IMR-90 (cell line): ENCODE measurements at regions not wholly inside any gene's neighbourhood (a gene's known extent, or its start where the extent isn't known, plus 50 kb on each side); places are given as distances from the start of the nearest gene placed in this dataset.

Experiments
- ATAC-seq: fragments of 200-7000 bp; cut with Tn5 transposase; 2 replicates; pipeline ENCODE4 v1.9.1; 2020; ENCODE audit warnings: low read depth, mild to moderate bottlenecking, moderate library complexity
- BruUV-seq: library from RNA; stranded (reverse); fragments of 400-500 nt; replicated peaks from 2 replicates; lab custom pipeline; 2021; lab: Mats Ljungman, UMichigan
- CTCF ChIA-PET: fragments of 300-600 bp; formaldehyde crosslinking; extraction: SDS; loops from one replicate; lab custom pipeline; 2021; ENCODE audit warnings: antibody characterized with exemption; lab: Yijun Ruan, JAX
- POLR2A ChIA-PET: fragments of 300-600 bp; sonication (Branson Sonifier 250); formaldehyde crosslinking; loops from one replicate; lab custom pipeline; 2022; ENCODE audit warnings: antibody characterized with exemption; ENCODE audit not compliant: unreplicated experiment; lab: Charles Lee
- DNase-seq: peaks from one replicate; pipeline ENCODE4 v3.0.0; 2013
- H2AFZ ChIP-seq: replicated peaks from 2 replicates; pipeline ENCODE3; 2013; ENCODE audit warnings: low read length, mild to moderate bottlenecking; ENCODE audit not compliant: poor library complexity
- H2AK5ac ChIP-seq: 2 replicates; pipeline ENCODE4 v1.6.1; 2013; ENCODE audit warnings: low read depth, low read length, inconsistent platforms
- H2AK9ac ChIP-seq: replicated peaks from 2 replicates; pipeline ENCODE3; 2013; ENCODE audit warnings: mild to moderate bottlenecking, low read depth, low read length, moderate library complexity; ENCODE audit not compliant: poor library complexity
- H2BK120ac ChIP-seq: 2 replicates; pipeline ENCODE4 v1.6.1; 2013; ENCODE audit warnings: low read depth, low read length, inconsistent platforms
- H2BK15ac ChIP-seq: 3 replicates; pipeline ENCODE4 v1.6.1; 2013; ENCODE audit warnings: low read depth, low read length, inconsistent platforms
- H2BK20ac ChIP-seq: 2 replicates; pipeline ENCODE4 v1.6.1; 2013; ENCODE audit warnings: low read depth, mild to moderate bottlenecking, inconsistent platforms, low read length, moderate library complexity
- H2BK5ac ChIP-seq: 2 replicates; pipeline ENCODE4 v1.6.1; 2013; ENCODE audit warnings: mild to moderate bottlenecking, low read depth, low read length, inconsistent platforms; ENCODE audit not compliant: poor library complexity, severe bottlenecking
- H3K14ac ChIP-seq: replicated peaks from 2 replicates; pipeline ENCODE4 v1.6.1; 2013; ENCODE audit warnings: low read depth, low read length, inconsistent platforms
- H3K18ac ChIP-seq: 2 replicates; pipeline ENCODE4 v1.6.1; 2013; ENCODE audit warnings: low read depth, low read length, control low read depth
- H3K23ac ChIP-seq: 2 replicates; pipeline ENCODE4 v1.6.1; 2013; ENCODE audit warnings: low read depth, low read length, inconsistent platforms
- H3K27ac ChIP-seq: 2 replicates; pipeline ENCODE4 v1.5.1; 2013; ENCODE audit warnings: mild to moderate bottlenecking, control low read depth, low read length; ENCODE audit not compliant: insufficient read depth
- H3K27me3 ChIP-seq: 2 replicates; pipeline ENCODE4 v1.6.1; 2013; ENCODE audit warnings: low read length; ENCODE audit not compliant: control insufficient read depth, insufficient read depth
- H3K36me3 ChIP-seq: 2 replicates; pipeline ENCODE4 v1.6.1; 2013; ENCODE audit warnings: low read length, mixed read lengths; ENCODE audit not compliant: control insufficient read depth, insufficient read depth
- H3K4ac ChIP-seq: 2 replicates; pipeline ENCODE4 v1.6.1; 2013; ENCODE audit warnings: low read depth, low read length, inconsistent platforms
- H3K4me1 ChIP-seq: 2 replicates; pipeline ENCODE4 v1.6.1; 2013; ENCODE audit warnings: low read length, mixed read lengths; ENCODE audit not compliant: control insufficient read depth, insufficient read depth
- H3K4me2 ChIP-seq: 2 replicates; pipeline ENCODE4 v1.6.1; 2013; ENCODE audit warnings: low read depth, mild to moderate bottlenecking, control low read depth, low read length, moderate library complexity
- H3K4me3 ChIP-seq: 2 replicates; pipeline ENCODE4 v1.5.1; 2013; ENCODE audit warnings: low read depth, mild to moderate bottlenecking, control low read depth, low read length, moderate library complexity; ENCODE audit not compliant: insufficient read depth
- H3K56ac ChIP-seq: 2 replicates; pipeline ENCODE4 v1.6.1; 2013; ENCODE audit warnings: low read length, inconsistent platforms; ENCODE audit not compliant: insufficient read depth; ENCODE audit errors: extremely low read depth
- H3K79me1 ChIP-seq, 2 experiments: 2 replicates each; pipeline ENCODE4 v1.6.1; 2013; ENCODE audit warnings: low read length in 2 of 2, inconsistent platforms in 1 of 2, low read depth in 1 of 2
- H3K9ac ChIP-seq: 2 replicates; pipeline ENCODE4 v1.6.1; 2013; ENCODE audit warnings: low read depth, low read length, control low read depth
- H3K9me1 ChIP-seq: 2 replicates; pipeline ENCODE4 v1.6.1; 2013; ENCODE audit warnings: low read length, inconsistent platforms; ENCODE audit not compliant: insufficient read depth
- H3K9me3 ChIP-seq: 2 replicates; pipeline ENCODE4 v1.6.1; 2013; ENCODE audit warnings: low read length; ENCODE audit not compliant: control insufficient read depth, insufficient read depth
- H4K20me1 ChIP-seq: 2 replicates; pipeline ENCODE4 v1.6.1; 2013; ENCODE audit warnings: low read length, inconsistent platforms; ENCODE audit not compliant: insufficient read depth
- H4K5ac ChIP-seq: 2 replicates; pipeline ENCODE4 v1.6.1; 2013; ENCODE audit warnings: mild to moderate bottlenecking, low read depth, low read length, control low read depth
- H4K8ac ChIP-seq, 2 experiments: 2 replicates each; pipeline ENCODE4 v1.6.1; 2013; ENCODE audit warnings: low read depth in 2 of 2, low read length in 2 of 2, control low read depth in 1 of 2, inconsistent platforms in 1 of 2
- H4K91ac ChIP-seq: 2 replicates; pipeline ENCODE4 v1.6.1; 2013; ENCODE audit warnings: low read depth, low read length, inconsistent platforms; ENCODE audit not compliant: insufficient read depth
- BHLHE40 ChIP-seq: fragments of 150-350 bp; IDR thresholded peaks from 2 replicates; pipeline ENCODE4 v1.6.1; 2016; ENCODE audit warnings: mild to moderate bottlenecking, low read depth, low read length
- CEBPB ChIP-seq: IDR thresholded peaks from 2 replicates; pipeline ENCODE4 v1.6.1; 2012; ENCODE audit warnings: low read depth, low read length, improper control_type of control experiment
- CHD1 ChIP-seq: IDR thresholded peaks from 2 replicates; pipeline ENCODE4 v1.6.1; 2012; ENCODE audit warnings: low read depth, low read length, improper control_type of control experiment
- FOS ChIP-seq: fragments of 150-350 bp; IDR thresholded peaks from 2 replicates; pipeline ENCODE4 v1.6.1; 2016; ENCODE audit warnings: low read depth, low read length
- MAFK ChIP-seq: IDR thresholded peaks from 2 replicates; pipeline ENCODE4 v1.6.1; 2012; ENCODE audit warnings: low read depth, low read length, improper control_type of control experiment
- MAZ ChIP-seq: IDR thresholded peaks from 2 replicates; pipeline ENCODE4 v1.6.1; 2012; ENCODE audit warnings: low read depth, mild to moderate bottlenecking, low read length, improper control_type of control experiment, moderate library complexity, borderline replicate concordance
- MXI1 ChIP-seq: IDR thresholded peaks from 2 replicates; pipeline ENCODE4 v1.6.1; 2012; ENCODE audit warnings: low read depth, mild to moderate bottlenecking, low read length, moderate library complexity, borderline replicate concordance
- NFE2L2 ChIP-seq: fragments of 150-350 bp; IDR thresholded peaks from 2 replicates; pipeline ENCODE4 v1.6.1; 2016; ENCODE audit warnings: low read depth, mild to moderate bottlenecking, low read length
- POLR2A ChIP-seq: IDR thresholded peaks from 2 replicates; pipeline ENCODE4 v1.6.1; 2012; ENCODE audit warnings: mild to moderate bottlenecking, low read depth, low read length
- RAD21 ChIP-seq: IDR thresholded peaks from 2 replicates; pipeline ENCODE4 v1.6.1; 2012; ENCODE audit warnings: low read length, improper control_type of control experiment
- RCOR1 ChIP-seq: IDR thresholded peaks from 2 replicates; pipeline ENCODE4 v1.6.1; 2012; ENCODE audit warnings: mild to moderate bottlenecking, low read length, improper control_type of control experiment; ENCODE audit not compliant: insufficient replicate concordance
- RFX5 ChIP-seq: IDR thresholded peaks from 2 replicates; pipeline ENCODE4 v1.8.0; 2012; ENCODE audit warnings: low read depth, mild to moderate bottlenecking, low read length, moderate library complexity
- SMC3 ChIP-seq: fragments of 150-350 bp; IDR thresholded peaks from 2 replicates; pipeline ENCODE4 v1.6.1; 2016; ENCODE audit warnings: low read depth, mild to moderate bottlenecking, antibody characterized with exemption, low read length, moderate library complexity
- WGBS, 2 experiments: methylation state at CpG; one replicate each; pipeline versions ENCODE4 v1.1.5 to v1.1.7; 2013; ENCODE audit warnings: missing lambda C conversion rate in 2 of 2; ENCODE audit not compliant: insufficient read length in 1 of 2; ENCODE audit errors: extremely low coverage in 2 of 2; 5-methylcytosine and 5-hydroxymethylcytosine counted together
- dilution Hi-C: fragments of 300-500 bp; cut with HindIII; formaldehyde crosslinking; loops from one replicate; pipeline ENCODE4 v1.14.3; 2018; ENCODE audit warnings: low sequenced_read_pairs; ENCODE audit not compliant: unreplicated experiment
- in situ Hi-C: fragments of 300-500 bp; cut with MboI; formaldehyde crosslinking; loops from 3 replicates; pipeline ENCODE4 v1.14.3; 2019; ENCODE audit warnings: low sequenced_read_pairs, inconsistent platforms, mixed read lengths
- intact Hi-C: fragments of 100-400 bp; cut with micrococcal nuclease; formaldehyde crosslinking; loops from 2 replicates; pipeline ENCODE4 v1.10.0; 2022
- TF ChIP-seq, protein P1 (sequence below): conservative IDR thresholded peaks from 2 replicates; pipeline ENCODE4 v1.5.1; 2012; ENCODE audit warnings: mild to moderate bottlenecking, low read depth, low read length, improper control_type of control experiment
- TF ChIP-seq, protein P2 (sequence below): fragments of 150-350 bp; IDR thresholded peaks from 2 replicates; pipeline ENCODE4 v1.6.1; 2017; ENCODE audit warnings: mild to moderate bottlenecking, antibody characterized with exemption, low read length, low read depth
- TF ChIP-seq, protein P3 (sequence below): fragments of 150-350 bp; IDR thresholded peaks from 2 replicates; pipeline ENCODE4 v1.6.1; 2016; ENCODE audit warnings: low read depth, mild to moderate bottlenecking, low read length, moderate library complexity, borderline replicate concordance

DNA sequence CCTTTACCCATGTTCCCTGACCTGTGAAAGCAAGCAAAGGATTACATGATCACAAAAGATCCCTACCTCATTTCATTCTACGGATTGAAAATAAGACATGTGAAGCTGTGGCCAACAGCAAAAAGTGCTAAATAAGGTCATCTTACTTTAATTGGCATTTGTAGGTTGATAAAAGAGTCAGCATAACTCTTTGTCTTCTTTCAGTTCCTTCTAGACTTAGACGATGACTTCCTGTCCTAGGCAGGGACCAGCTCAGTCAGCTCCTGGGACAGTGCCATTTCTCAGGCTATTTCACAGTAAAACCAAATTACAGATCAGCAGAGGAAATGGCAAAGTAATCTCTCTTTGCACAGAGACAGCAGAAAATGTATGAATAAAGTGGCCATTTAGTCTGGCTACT lies 480.7 kb downstream of the RFPL4B start:
- Histone ChIP-seq H2BK20ac (no peak overlapping the region), H4K20me1 (no peaks in the 10 kb centered on the region), H2AFZ (no peak overlapping the region), H3K4ac (no peak overlapping the region), H2AK9ac (no peak overlapping the region), H3K4me1 (0 out of 2 replicates have a peak, but pooled peaks cover 2% of the 10 kb centered on the region), H2BK5ac (no peak overlapping the region), H3K9me3 (no peaks in the 10 kb centered on the region), H2BK15ac (no peak overlapping the region), H4K91ac (no peak overlapping the region), H4K5ac (peak overlapping the region; percentile 80; the same call in 1 of the 2 replicates), H2BK120ac (no peak overlapping the region), H3K9me1 (no peaks in the 10 kb centered on the region), H3K14ac (no peak overlapping the region), H3K27me3 (no peaks in the 10 kb centered on the region), H3K23ac (no peak overlapping the region), H3K79me1 (no peaks in the 10 kb centered on the region), H3K4me3 (no peak overlapping the region), H4K8ac (peak overlapping the region in 1 of 2 experiments; percentile 53; a peak in 2 of 4 replicates), H3K56ac (no peak overlapping the region), H3K27ac (no peak overlapping the region), H3K4me2 (no peak overlapping the region), H3K18ac (no peak overlapping the region), H3K9ac (no peak overlapping the region), H3K36me3 (no peaks in the 10 kb centered on the region), H2AK5ac (no peak overlapping the region)
- DNase-seq: no peak
- no peak for TF ChIP-seq RFX5
- TF ChIP-seq BHLHE40: no peak
- TF ChIP-seq, protein P1, sequence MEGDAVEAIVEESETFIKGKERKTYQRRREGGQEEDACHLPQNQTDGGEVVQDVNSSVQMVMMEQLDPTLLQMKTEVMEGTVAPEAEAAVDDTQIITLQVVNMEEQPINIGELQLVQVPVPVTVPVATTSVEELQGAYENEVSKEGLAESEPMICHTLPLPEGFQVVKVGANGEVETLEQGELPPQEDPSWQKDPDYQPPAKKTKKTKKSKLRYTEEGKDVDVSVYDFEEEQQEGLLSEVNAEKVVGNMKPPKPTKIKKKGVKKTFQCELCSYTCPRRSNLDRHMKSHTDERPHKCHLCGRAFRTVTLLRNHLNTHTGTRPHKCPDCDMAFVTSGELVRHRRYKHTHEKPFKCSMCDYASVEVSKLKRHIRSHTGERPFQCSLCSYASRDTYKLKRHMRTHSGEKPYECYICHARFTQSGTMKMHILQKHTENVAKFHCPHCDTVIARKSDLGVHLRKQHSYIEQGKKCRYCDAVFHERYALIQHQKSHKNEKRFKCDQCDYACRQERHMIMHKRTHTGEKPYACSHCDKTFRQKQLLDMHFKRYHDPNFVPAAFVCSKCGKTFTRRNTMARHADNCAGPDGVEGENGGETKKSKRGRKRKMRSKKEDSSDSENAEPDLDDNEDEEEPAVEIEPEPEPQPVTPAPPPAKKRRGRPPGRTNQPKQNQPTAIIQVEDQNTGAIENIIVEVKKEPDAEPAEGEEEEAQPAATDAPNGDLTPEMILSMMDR: no peak
- TF ChIP-seq, protein P2, sequence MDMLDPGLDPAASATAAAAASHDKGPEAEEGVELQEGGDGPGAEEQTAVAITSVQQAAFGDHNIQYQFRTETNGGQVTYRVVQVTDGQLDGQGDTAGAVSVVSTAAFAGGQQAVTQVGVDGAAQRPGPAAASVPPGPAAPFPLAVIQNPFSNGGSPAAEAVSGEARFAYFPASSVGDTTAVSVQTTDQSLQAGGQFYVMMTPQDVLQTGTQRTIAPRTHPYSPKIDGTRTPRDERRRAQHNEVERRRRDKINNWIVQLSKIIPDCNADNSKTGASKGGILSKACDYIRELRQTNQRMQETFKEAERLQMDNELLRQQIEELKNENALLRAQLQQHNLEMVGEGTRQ: no peak
- TF ChIP-seq MXI1: no peak
- TF ChIP-seq MAFK: no peak
- TF ChIP-seq POLR2A: no peak
- no peak for TF ChIP-seq RAD21
- no peak for TF ChIP-seq MAZ
- TF ChIP-seq NFE2L2: no peak
- no peak for TF ChIP-seq SMC3
- TF ChIP-seq CHD1: no peak
- no peak for TF ChIP-seq RCOR1
- no peak for TF ChIP-seq CEBPB
- TF ChIP-seq, protein P3, sequence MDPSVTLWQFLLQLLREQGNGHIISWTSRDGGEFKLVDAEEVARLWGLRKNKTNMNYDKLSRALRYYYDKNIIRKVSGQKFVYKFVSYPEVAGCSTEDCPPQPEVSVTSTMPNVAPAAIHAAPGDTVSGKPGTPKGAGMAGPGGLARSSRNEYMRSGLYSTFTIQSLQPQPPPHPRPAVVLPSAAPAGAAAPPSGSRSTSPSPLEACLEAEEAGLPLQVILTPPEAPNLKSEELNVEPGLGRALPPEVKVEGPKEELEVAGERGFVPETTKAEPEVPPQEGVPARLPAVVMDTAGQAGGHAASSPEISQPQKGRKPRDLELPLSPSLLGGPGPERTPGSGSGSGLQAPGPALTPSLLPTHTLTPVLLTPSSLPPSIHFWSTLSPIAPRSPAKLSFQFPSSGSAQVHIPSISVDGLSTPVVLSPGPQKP: no peak
- no peak for TF ChIP-seq FOS
- dilution Hi-C loops (no loop called here), in situ Hi-C loops (no loop called here), intact Hi-C loops (no loop called here)
- POLR2A ChIA-PET: no interaction called here
- ATAC-seq: no peak
- BruUV-seq: no TSS peak
- CTCF ChIA-PET: interaction anchor here (1.3 kb wide), 1 partner anchor 11 kb away, joined by 5 read pairs; no protein-coding TSS in a partner anchor
- WGBS, 2 experiments: no CpG with 5 or more reads among the region's 2 CpGs
